ENCODE measurements at regions not wholly inside any gene's neighbourhood (a gene's known extent, or its start where the extent isn't known, plus 50 kb on each side); places are given as distances from the start of the nearest gene placed in this dataset.

GRCh38 chr7:17019106-17019505, 137.3 kb upstream of the AGR3 start:
- 89 to 90% methylated on average over 2 of the region's 2 CpGs for WGBS, 2 donors
- TF ChIP-seq CTCF (IDR thresholded peaks at IDR 0.05), result no peak
- Histone ChIP-seq H3K27me3 (no peaks in the 10 kb centered on the region), H3K9me3 (no peaks in the 10 kb centered on the region), H3K27ac (no peak overlapping the region), H3K4me1 (peaks cover 0 to 17% (median 10%) of the 10 kb centered on the region in 3 donors), H3K36me3 (no peaks in the 10 kb centered on the region), H3K4me3 (no peak overlapping the region)
- intact Hi-C loops (cut with DNase I), result no loop called here
- no peak for DNase-seq

GRCh38 chr7:17020250-17020649, 138.5 kb upstream of the AGR3 start:
- peaks cover 0 to 17% (median 10%) of the 10 kb centered on the region in 3 donors for H3K4me1 ChIP-seq
- no peaks in the 10 kb centered on the region for H3K27me3 ChIP-seq
- intact Hi-C loops (cut with DNase I), result no loop called here
- peak overlapping the region in 1 of 4 donors; percentile 25 for H3K27ac ChIP-seq
- TF ChIP-seq CTCF (IDR thresholded peaks at IDR 0.05), result no peak
- TF ChIP-seq POLR2A (IDR thresholded peaks at IDR 0.05), result no peak
- 23 to 50% methylated on average over 1 of the region's 1 CpG for WGBS, 2 donors
- DNase-seq, result no peak
- H3K4me3 ChIP-seq, result no peak overlapping the region
- H3K36me3 ChIP-seq, result no peaks in the 10 kb centered on the region
- H3K9me3 ChIP-seq, result no peaks in the 10 kb centered on the region

GRCh38 chr7:17021205-17021604, 139.4 kb upstream of the AGR3 start:
- WGBS, 2 donors, result 23 to 56% methylated on average over 3 of the region's 3 CpGs
- H3K9me3 ChIP-seq, result no peaks in the 10 kb centered on the region
- no peak overlapping the region for H3K4me3 ChIP-seq
- intact Hi-C loops (cut with DNase I), result no loop called here
- peaks cover 0 to 16% (median 10%) of the 10 kb centered on the region in 3 donors for H3K4me1 ChIP-seq
- TF ChIP-seq POLR2A (IDR thresholded peaks at IDR 0.05) (no peak), CTCF (IDR thresholded peaks at IDR 0.05) (no peak)
- H3K27ac ChIP-seq, result peak overlapping the region in 1 of 4 donors; percentile 25
- no peaks in the 10 kb centered on the region for H3K36me3 ChIP-seq
- H3K27me3 ChIP-seq, result no peaks in the 10 kb centered on the region
- no peak for DNase-seq

- WGBS, 2 donors, result 75 to 82% methylated on average over 3 of the region's 3 CpGs
- no peak for DNase-seq
- H3K4me1 ChIP-seq, result peaks cover 0 to 33% (median 10%) of the 10 kb centered on the region in 3 donors
- TF ChIP-seq CTCF (IDR thresholded peaks at IDR 0.05), result no peak
- no peak for TF ChIP-seq POLR2A (IDR thresholded peaks at IDR 0.05)
- no peaks in the 10 kb centered on the region for H3K27me3 ChIP-seq
- H3K9me3 ChIP-seq, result no peaks in the 10 kb centered on the region
- intact Hi-C loops (cut with DNase I), result no loop called here
- no peak overlapping the region for H3K4me3 ChIP-seq
- H3K36me3 ChIP-seq, result no peaks in the 10 kb centered on the region
- H3K27ac ChIP-seq, result no peak overlapping the region
Observed at GRCh38 chr7:17022920-17023319, 141.1 kb upstream of the AGR3 start.

GRCh38 chr7:17026269-17026668, 144.5 kb upstream of the AGR3 start:
- Histone ChIP-seq H3K4me1 (peaks cover 0 to 35% (median 2%) of the 10 kb centered on the region in 3 donors), H3K4me3 (no peak overlapping the region), H3K27ac (no peak overlapping the region), H3K9me3 (no peaks in the 10 kb centered on the region), H3K36me3 (no peaks in the 10 kb centered on the region), H3K27me3 (no peaks in the 10 kb centered on the region)
- TF ChIP-seq CTCF (IDR thresholded peaks at IDR 0.05) (no peak), POLR2A (IDR thresholded peaks at IDR 0.05) (no peak)
- DNase-seq, result no peak
- WGBS, 2 donors, result 62 to 67% methylated on average over 3 of the region's 3 CpGs
- intact Hi-C loops (cut with DNase I), result no loop called here
